H1 (cell line): ENCODE measurements at regions not wholly inside any gene's neighbourhood (a gene's known extent, or its start where the extent isn't known, plus 50 kb on each side); places are given as distances from the start of the nearest gene placed in this dataset.

ENCODE experiments used
- CTCF ChIA-PET: fragments of 300-600 bp; sonication (Branson Sonifier 250); formaldehyde crosslinking; loops from one replicate; lab custom pipeline; 2021; ENCODE audit not compliant: partially characterized antibody; lab: Charles Lee
- POLR2A ChIA-PET: fragments of 300-600 bp; sonication (Branson Sonifier 250); formaldehyde crosslinking; loops from one replicate; lab custom pipeline; 2021; ENCODE audit warnings: inconsistent platforms; ENCODE audit not compliant: partially characterized antibody; lab: Charles Lee
- DNase-seq, 2 experiments: peaks; one replicate each; pipeline versions ENCODE4 v3.0.0 to v3.0.0-alpha.2; 2010 to 2022; ENCODE audit warnings: low spot score in 2 of 2, low read depth in 1 of 2, mixed read lengths in 1 of 2
- FAIRE-seq: peaks from 2 replicates; lab custom pipeline; 2011; peaks lifted over from hg19 to GRCh38; lab: Jason Lieb, UNC
- H2AFZ ChIP-seq: 2 replicates; pipeline ENCODE4 v1.8.1; 2012; ENCODE audit warnings: low read length, inconsistent platforms
- H2AK5ac ChIP-seq: 2 replicates; pipeline ENCODE4 v1.6.1; 2013; ENCODE audit warnings: low read depth, low read length
- H2BK120ac ChIP-seq: replicated peaks from 2 replicates; pipeline ENCODE3; 2013; ENCODE audit warnings: low read depth, low read length, inconsistent platforms
- H2BK12ac ChIP-seq: 2 replicates; pipeline ENCODE4 v1.6.1; 2013; ENCODE audit warnings: low read depth, low read length
- H2BK15ac ChIP-seq: 2 replicates; pipeline ENCODE4 v1.6.1; 2013; ENCODE audit warnings: low read length
- H2BK20ac ChIP-seq: 2 replicates; pipeline ENCODE4 v1.6.1; 2013; ENCODE audit warnings: low read length
- H2BK5ac ChIP-seq: 2 replicates; pipeline ENCODE4 v1.6.1; 2013; ENCODE audit warnings: low read depth, low read length
- H3K14ac ChIP-seq: 2 replicates; pipeline ENCODE4 v1.6.1; 2013; ENCODE audit warnings: inconsistent platforms; ENCODE audit not compliant: insufficient read length
- H3K18ac ChIP-seq: 2 replicates; pipeline ENCODE4 v1.6.1; 2013; ENCODE audit warnings: low read length; ENCODE audit errors: extremely low read depth
- H3K23ac ChIP-seq: 2 replicates; pipeline ENCODE4 v1.6.1; 2013; ENCODE audit warnings: inconsistent platforms; ENCODE audit not compliant: insufficient read length
- H3K23me2 ChIP-seq: 2 replicates; pipeline ENCODE4 v1.6.1; 2013; ENCODE audit warnings: low read depth, low read length
- H3K27ac ChIP-seq: 2 replicates; pipeline ENCODE4 v1.6.1; 2011; ENCODE audit warnings: low read depth, low read length, inconsistent platforms
- H3K27me3 ChIP-seq, 4 experiments: replicated peaks in 1 of 4; 1 replicate in 1 of 4; 2 replicates in 3 of 4; pipeline versions ENCODE4 v1.6.1 to v1.8.1; 2011 to 2013; ENCODE audit warnings: low read length in 3 of 4, mild to moderate bottlenecking in 3 of 4, inconsistent platforms in 2 of 4, mixed read lengths in 2 of 4, moderate library complexity in 1 of 4; ENCODE audit not compliant: control insufficient read depth in 3 of 4, insufficient read depth in 3 of 4; ENCODE audit errors: extremely low read depth in 1 of 4
- H3K36me3 ChIP-seq, 4 experiments: 2 replicates each; pipeline versions ENCODE4 v1.6.1 to v1.8.1; 2011 to 2013; ENCODE audit warnings: mild to moderate bottlenecking in 4 of 4, low read length in 3 of 4, moderate library complexity in 2 of 4, control low read depth in 1 of 4, inconsistent platforms in 1 of 4; ENCODE audit not compliant: insufficient read depth in 4 of 4, control insufficient read depth in 2 of 4
- H3K4ac ChIP-seq: replicated peaks from 2 replicates; pipeline ENCODE3; 2013; ENCODE audit warnings: low read length, low read depth, mixed read lengths, inconsistent platforms; ENCODE audit not compliant: insufficient read length
- H3K4me1 ChIP-seq, 4 experiments: replicated peaks in 1 of 4; 1 replicate in 1 of 4; 2 replicates in 3 of 4; pipeline versions ENCODE4 v1.6.1 to v1.8.1; 2011 to 2013; ENCODE audit warnings: low read length in 3 of 4, inconsistent platforms in 2 of 4, mixed read lengths in 1 of 4; ENCODE audit not compliant: insufficient read depth in 4 of 4, control insufficient read depth in 3 of 4
- H3K4me2 ChIP-seq, 2 experiments: 2 replicates each; pipeline versions ENCODE4 v1.6.1 to v1.8.1; 2011 to 2013; ENCODE audit warnings: low read depth in 2 of 2, low read length in 2 of 2, control low read depth in 1 of 2, inconsistent platforms in 1 of 2, mild to moderate bottlenecking in 1 of 2; ENCODE audit not compliant: insufficient read depth in 1 of 2
- H3K4me3 ChIP-seq, 4 experiments: fragments of 200-600, 300-600 bp in 1 of 4; sonication (generic), shearing (Covaris generic), sonication (Bioruptor Twin) in 1 of 4; 2 replicates each; pipeline versions ENCODE4 v1.5.1 to v1.8.1; 2011 to 2016; ENCODE audit warnings: low read length in 4 of 4, low read depth in 3 of 4, control low read depth in 2 of 4, inconsistent platforms in 2 of 4, mild to moderate bottlenecking in 2 of 4, mixed read lengths in 1 of 4, moderate library complexity in 1 of 4; ENCODE audit not compliant: insufficient read depth in 2 of 4; ENCODE audit errors: extremely low read depth in 1 of 4
- H3K56ac ChIP-seq: replicated peaks from 2 replicates; pipeline ENCODE3; 2013; ENCODE audit warnings: low read depth, mild to moderate bottlenecking, mixed read lengths, low read length, inconsistent platforms; ENCODE audit not compliant: insufficient read length
- H3K79me1 ChIP-seq: 2 replicates; pipeline ENCODE4 v1.6.1; 2013; ENCODE audit warnings: low read depth, low read length, control low read depth
- H3K79me2 ChIP-seq, 2 experiments: 2 replicates each; pipeline versions ENCODE4 v1.6.1 to v1.8.1; 2012 to 2013; ENCODE audit warnings: low read length in 2 of 2, mild to moderate bottlenecking in 2 of 2, inconsistent platforms in 1 of 2; ENCODE audit not compliant: insufficient read depth in 2 of 2, control insufficient read depth in 1 of 2
- H3K9ac ChIP-seq, 4 experiments: replicated peaks in 1 of 4; 1 replicate in 1 of 4; 2 replicates in 3 of 4; pipeline versions ENCODE4 v1.6.1 to v1.8.1; 2011 to 2013; ENCODE audit warnings: low read depth in 3 of 4, low read length in 3 of 4, control low read depth in 2 of 4, mild to moderate bottlenecking in 2 of 4, moderate library complexity in 2 of 4, inconsistent platforms in 1 of 4; ENCODE audit errors: extremely low read depth in 1 of 4
- H3K9me3 ChIP-seq, 2 experiments: 2 replicates each; pipeline versions ENCODE4 v1.6.1 to v1.8.1; 2012 to 2013; ENCODE audit warnings: mild to moderate bottlenecking in 2 of 2, moderate library complexity in 2 of 2, control low read depth in 1 of 2, inconsistent platforms in 1 of 2, low read depth in 1 of 2, low read length in 1 of 2, mixed read lengths in 1 of 2; ENCODE audit not compliant: insufficient read depth in 2 of 2
- H4K20me1 ChIP-seq, 2 experiments: replicated peaks in 1 of 2; 2 replicates each; pipeline versions ENCODE3 to v1.8.1; 2011 to 2013; ENCODE audit warnings: inconsistent platforms in 2 of 2, low read length in 2 of 2, mild to moderate bottlenecking in 1 of 2; ENCODE audit not compliant: insufficient read depth in 2 of 2, control insufficient read depth in 1 of 2
- H4K5ac ChIP-seq: 2 replicates; pipeline ENCODE4 v1.6.1; 2013; ENCODE audit warnings: low read length, low read depth, mixed read lengths, inconsistent platforms; ENCODE audit not compliant: insufficient read length
- H4K8ac ChIP-seq: 2 replicates; pipeline ENCODE4 v1.8.0; 2013; ENCODE audit warnings: mild to moderate bottlenecking, moderate library complexity, low read length, inconsistent platforms; ENCODE audit not compliant: insufficient read depth; ENCODE audit errors: extremely low read depth
- H4K91ac ChIP-seq: replicated peaks from 2 replicates; pipeline ENCODE3; 2013; ENCODE audit warnings: low read length, mixed read lengths, inconsistent platforms; ENCODE audit not compliant: insufficient read length
- BACH1 ChIP-seq: IDR thresholded peaks from 2 replicates; pipeline ENCODE4 v1.6.1; 2012; ENCODE audit warnings: low read length, improper control_type of control experiment
- CEBPB ChIP-seq: IDR thresholded peaks from 2 replicates; pipeline ENCODE4 v1.6.1; 2012; ENCODE audit warnings: low read depth, low read length
- CTCF ChIP-seq, 3 experiments: IDR thresholded peaks; 1 replicate in 2 of 3; 2 replicates in 1 of 3; pipeline versions ENCODE4 v1.5.1 to v1.6.1; 2011; ENCODE audit warnings: low read length in 3 of 3, mild to moderate bottlenecking in 3 of 3, inconsistent platforms in 2 of 3, low read depth in 1 of 3, moderate library complexity in 1 of 3; ENCODE audit not compliant: insufficient read depth in 1 of 3; ENCODE audit errors: control extremely low read depth in 1 of 3
- E2F6 ChIP-seq: IDR thresholded peaks from 2 replicates; pipeline ENCODE4 v1.6.1; 2012; ENCODE audit warnings: inconsistent platforms
- EP300 ChIP-seq, 2 experiments: IDR thresholded peaks; 1 replicate in 1 of 2; 2 replicates in 1 of 2; pipeline ENCODE4 v1.6.1; 2011 to 2012; ENCODE audit warnings: low read depth in 2 of 2, low read length in 2 of 2, mild to moderate bottlenecking in 2 of 2, borderline replicate concordance in 1 of 2, inconsistent platforms in 1 of 2, moderate library complexity in 1 of 2
- FOSL1 ChIP-seq: IDR thresholded peaks from 2 replicates; pipeline ENCODE4 v1.6.1; 2011; ENCODE audit warnings: mild to moderate bottlenecking, low read depth, low read length, moderate library complexity; ENCODE audit not compliant: insufficient read depth
- NRF1 ChIP-seq: IDR thresholded peaks from 2 replicates; pipeline ENCODE4 v1.6.1; 2011; ENCODE audit warnings: mild to moderate bottlenecking, low read depth, low read length, improper control_type of control experiment
- POLR2AphosphoS5 ChIP-seq: IDR thresholded peaks from 2 replicates; pipeline ENCODE4 v1.6.1; 2011; ENCODE audit warnings: low read depth, low read length
- RFX5 ChIP-seq: IDR thresholded peaks from 2 replicates; pipeline ENCODE4 v1.6.1; 2011; ENCODE audit warnings: low read depth, low read length, improper control_type of control experiment, borderline replicate concordance
- SP2 ChIP-seq: IDR thresholded peaks from 2 replicates; pipeline ENCODE4 v1.6.1; 2012; ENCODE audit warnings: mild to moderate bottlenecking, low read length, inconsistent platforms
- TAF1 ChIP-seq: IDR thresholded peaks from 2 replicates; pipeline ENCODE4 v1.6.1; 2011; ENCODE audit warnings: mild to moderate bottlenecking, low read depth, low read length
- TCF12 ChIP-seq: IDR thresholded peaks from 2 replicates; pipeline ENCODE4 v1.6.1; 2011; ENCODE audit warnings: low read depth, mild to moderate bottlenecking, low read length
- ZNF274 ChIP-seq: IDR thresholded peaks from 2 replicates; pipeline ENCODE4 v1.7.0; 2012; ENCODE audit warnings: low read length, borderline replicate concordance; ENCODE audit errors: extremely low read depth
- WGBS, 2 experiments: shearing (Covaris generic) in 1 of 2; methylation state at CpG; one replicate each; pipeline versions ENCODE4 v1.1.6 to v1.1.7; 2013 to 2015; ENCODE audit warnings: low lambda C conversion rate in 2 of 2, mixed read lengths in 2 of 2, inconsistent platforms in 1 of 2, low coverage in 1 of 2, missing lambda C conversion rate in 1 of 2; ENCODE audit not compliant: insufficient replicate concordance in 2 of 2, insufficient coverage in 1 of 2, insufficient read length in 1 of 2; ENCODE audit errors: extremely low coverage in 1 of 2, missing lambda C conversion rate in 1 of 2; 5-methylcytosine and 5-hydroxymethylcytosine counted together

DNA sequence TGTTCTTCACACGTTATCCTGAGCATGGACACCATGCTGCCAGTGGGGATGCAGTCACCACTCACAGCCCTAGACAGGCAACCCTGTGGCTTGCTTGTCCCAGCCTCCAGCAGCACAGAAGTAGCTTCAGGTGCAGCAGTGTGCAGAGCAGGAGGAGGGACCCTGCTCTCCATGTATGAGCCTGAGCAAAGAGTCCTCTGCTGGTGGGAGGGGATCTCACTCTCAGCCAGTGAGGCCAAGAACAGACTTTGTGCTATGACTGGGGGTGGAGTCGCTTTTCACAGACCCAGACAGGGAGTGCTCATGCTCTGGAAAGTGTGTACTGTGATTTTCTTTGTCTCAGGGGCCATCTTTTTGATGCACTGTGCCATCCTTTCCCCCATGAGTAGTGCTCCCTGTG, 66.1 kb upstream of the NDN start:
- Histone ChIP-seq H3K9ac (no peak overlapping the region), H3K4me2 (no peak overlapping the region), H4K91ac (no peak overlapping the region), H2BK15ac (no peak overlapping the region), H3K23ac (no peak overlapping the region), H3K4ac (no peak overlapping the region), H2BK20ac (no peak overlapping the region), H3K4me3 (no peak overlapping the region), H3K14ac (no peak overlapping the region), H3K79me1 (no peaks in the 10 kb centered on the region), H4K20me1 (no peaks in the 10 kb centered on the region), H4K8ac (no peak overlapping the region), H3K27ac (no peak overlapping the region), H3K27me3 (no peaks in the 10 kb centered on the region), H4K5ac (no peak overlapping the region), H3K36me3 (no peaks in the 10 kb centered on the region), H3K23me2 (no peaks in the 10 kb centered on the region), H2BK12ac (no peak overlapping the region), H2BK5ac (no peak overlapping the region), H3K79me2 (no peaks in the 10 kb centered on the region), H3K56ac (no peak overlapping the region), H2BK120ac (no peak overlapping the region), H2AFZ (no peak overlapping the region), H3K9me3 (peaks cover 31 to 61% of the 10 kb centered on the region in 2 experiments), H2AK5ac (no peak overlapping the region), H3K18ac (no peak overlapping the region), H3K4me1 (no peaks in the 10 kb centered on the region)
- ChIA-PET POLR2A (no interaction called here), CTCF (no interaction called here)
- FAIRE-seq (no peak), DNase-seq (no peak)
- 70% methylated on average over 1 of the region's 2 CpGs; no CpG with 5 or more reads in 1 of the 2 experiments for WGBS, 2 experiments
- TF ChIP-seq CEBPB (no peak), BACH1 (no peak), FOSL1 (no peak), RFX5 (no peak), TAF1 (no peak), ZNF274 (no peak), NRF1 (no peak), TCF12 (no peak), EP300 (IDR thresholded peaks at IDR 0.05; ENCODE audit: borderline replicate concordance in 1 of 2, low read depth in 2 of 2, low read length in 2 of 2) (no peak), CTCF (IDR thresholded peaks at IDR 0.05; ENCODE audit: control extremely low read depth in 1 of 3, insufficient read depth in 1 of 3, low read depth in 1 of 3, low read length in 3 of 3) (no peak), E2F6 (no peak), SP2 (no peak), POLR2AphosphoS5 (no peak)
